ENCODE measurements at regions not wholly inside any gene's neighbourhood (a gene's known extent, or its start where the extent isn't known, plus 50 kb on each side); places are given as distances from the start of the nearest gene placed in this dataset.
A peak's percentile ranks its signal among the peaks of the same experiment; 100 is the strongest.

GRCh38 chr10:92760609-92761008 lies 70.9 kb downstream of the HHEX start:
- Histone ChIP-seq H3K27ac (ENCODE audit: low read depth, low read length) (no peak overlapping the region), H3K9ac (ENCODE audit: low read depth, low read length) (no peak overlapping the region), H3K4me1 (ENCODE audit: control insufficient read depth, insufficient read depth, low read length) (peaks cover 11% of the 10 kb centered on the region)

GRCh38 chr10:92761571-92761970 lies 71.8 kb downstream of the HHEX start:
- H3K27ac ChIP-seq (ENCODE audit: low read depth, low read length): no peak overlapping the region
- no peak overlapping the region for H3K4me3 ChIP-seq (ENCODE audit: low read depth, low read length)
- H3K36me3 ChIP-seq (ENCODE audit: control insufficient read depth, insufficient read depth, low read length): no peaks in the 10 kb centered on the region
- no peak overlapping the region for H3K9ac ChIP-seq (ENCODE audit: low read depth, low read length)
- H3K27me3 ChIP-seq (ENCODE audit: control insufficient read depth, insufficient read depth, low read length): no peaks in the 10 kb centered on the region; the same call in 1 of the 2 replicates
- H3K4me1 ChIP-seq (ENCODE audit: control insufficient read depth, insufficient read depth, low read length): peaks cover 5% of the 10 kb centered on the region
- no peaks in the 10 kb centered on the region for H3K9me3 ChIP-seq (ENCODE audit: control insufficient read depth, insufficient read depth, low read length)

More at GRCh38 chr10:92760609-92761008, 70.9 kb downstream of the HHEX start:
- Histone ChIP-seq H3K9me3 (ENCODE audit: control insufficient read depth, insufficient read depth, low read length) (no peaks in the 10 kb centered on the region), H3K4me3 (ENCODE audit: low read depth, low read length) (no peak overlapping the region), H3K36me3 (ENCODE audit: control insufficient read depth, insufficient read depth, low read length) (no peaks in the 10 kb centered on the region), H3K27me3 (ENCODE audit: control insufficient read depth, insufficient read depth, low read length) (no peaks in the 10 kb centered on the region; the same call in 1 of the 2 replicates)

GRCh38 chr10:92763634-92764155 lies 73.9 kb downstream of the HHEX start:
- Histone ChIP-seq H3K4me1 (ENCODE audit: control insufficient read depth, insufficient read depth, low read length) (no peaks in the 10 kb centered on the region), H3K9me3 (ENCODE audit: control insufficient read depth, insufficient read depth, low read length) (no peaks in the 10 kb centered on the region), H3K27ac (ENCODE audit: low read depth, low read length) (no peak overlapping the region), H3K4me3 (ENCODE audit: low read depth, low read length) (no peak overlapping the region), H3K36me3 (ENCODE audit: control insufficient read depth, insufficient read depth, low read length) (no peaks in the 10 kb centered on the region), H3K9ac (ENCODE audit: low read depth, low read length) (no peak overlapping the region), H3K27me3 (ENCODE audit: control insufficient read depth, insufficient read depth, low read length) (no peaks in the 10 kb centered on the region; the same call in 1 of the 2 replicates)

GRCh38 chr10:92766451-92766850 lies 76.7 kb downstream of the HHEX start:
- Histone ChIP-seq H3K9ac (ENCODE audit: low read depth, low read length) (no peak overlapping the region), H3K27me3 (ENCODE audit: control insufficient read depth, insufficient read depth, low read length) (no peaks in the 10 kb centered on the region; the same call in 1 of the 2 replicates), H3K36me3 (ENCODE audit: control insufficient read depth, insufficient read depth, low read length) (no peaks in the 10 kb centered on the region), H3K4me1 (ENCODE audit: control insufficient read depth, insufficient read depth, low read length) (no peaks in the 10 kb centered on the region), H3K4me3 (ENCODE audit: low read depth, low read length) (no peak overlapping the region), H3K9me3 (ENCODE audit: control insufficient read depth, insufficient read depth, low read length) (no peaks in the 10 kb centered on the region), H3K27ac (ENCODE audit: low read depth, low read length) (no peak overlapping the region)

- H3K4me3 ChIP-seq (ENCODE audit: low read depth, low read length): no peak overlapping the region
- H3K27ac ChIP-seq (ENCODE audit: low read depth, low read length): no peak overlapping the region
Measured at GRCh38 chr10:92768104-92768503, 78.3 kb downstream of the HHEX start.

GRCh38 chr10:92773776-92774175 lies 74.5 kb upstream of the EXOC6 start:
- Histone ChIP-seq H3K4me3 (ENCODE audit: low read depth, low read length) (no peak overlapping the region), H3K4me1 (ENCODE audit: control insufficient read depth, insufficient read depth, low read length) (no peaks in the 10 kb centered on the region), H3K27ac (ENCODE audit: low read depth, low read length) (no peak overlapping the region), H3K9me3 (ENCODE audit: control insufficient read depth, insufficient read depth, low read length) (no peaks in the 10 kb centered on the region), H3K36me3 (ENCODE audit: control insufficient read depth, insufficient read depth, low read length) (no peaks in the 10 kb centered on the region), H3K27me3 (ENCODE audit: control insufficient read depth, insufficient read depth, low read length) (no peaks in the 10 kb centered on the region), H3K9ac (ENCODE audit: low read depth, low read length) (no peak overlapping the region)

More at GRCh38 chr10:92768104-92768503, 78.3 kb downstream of the HHEX start:
- Histone ChIP-seq H3K36me3 (ENCODE audit: control insufficient read depth, insufficient read depth, low read length) (no peaks in the 10 kb centered on the region), H3K27me3 (ENCODE audit: control insufficient read depth, insufficient read depth, low read length) (no peaks in the 10 kb centered on the region; the same call in 1 of the 2 replicates), H3K4me1 (ENCODE audit: control insufficient read depth, insufficient read depth, low read length) (no peaks in the 10 kb centered on the region), H3K9ac (ENCODE audit: low read depth, low read length) (no peak overlapping the region), H3K9me3 (ENCODE audit: control insufficient read depth, insufficient read depth, low read length) (no peaks in the 10 kb centered on the region)

- Histone ChIP-seq H3K4me1 (ENCODE audit: control insufficient read depth, insufficient read depth, low read length) (no peaks in the 10 kb centered on the region), H3K4me3 (ENCODE audit: low read depth, low read length) (no peak overlapping the region), H3K9me3 (ENCODE audit: control insufficient read depth, insufficient read depth, low read length) (no peaks in the 10 kb centered on the region), H3K27me3 (ENCODE audit: control insufficient read depth, insufficient read depth, low read length) (no peaks in the 10 kb centered on the region), H3K27ac (ENCODE audit: low read depth, low read length) (no peak overlapping the region), H3K36me3 (ENCODE audit: control insufficient read depth, insufficient read depth, low read length) (no peaks in the 10 kb centered on the region), H3K9ac (ENCODE audit: low read depth, low read length) (no peak overlapping the region)
Measured at GRCh38 chr10:92778091-92778490, 70.2 kb upstream of the EXOC6 start.

GRCh38 chr10:92785118-92785517 lies 63.2 kb upstream of the EXOC6 start:
- Histone ChIP-seq H3K27ac (ENCODE audit: low read depth, low read length) (no peak overlapping the region), H3K27me3 (ENCODE audit: control insufficient read depth, insufficient read depth, low read length) (no peaks in the 10 kb centered on the region), H3K9ac (ENCODE audit: low read depth, low read length) (no peak overlapping the region), H3K36me3 (ENCODE audit: control insufficient read depth, insufficient read depth, low read length) (no peaks in the 10 kb centered on the region), H3K4me1 (ENCODE audit: control insufficient read depth, insufficient read depth, low read length) (peaks cover 24% of the 10 kb centered on the region), H3K4me3 (ENCODE audit: low read depth, low read length) (no peak overlapping the region), H3K9me3 (ENCODE audit: control insufficient read depth, insufficient read depth, low read length) (no peaks in the 10 kb centered on the region)

- Histone ChIP-seq H3K9ac (ENCODE audit: low read depth, low read length) (no peak overlapping the region), H3K27me3 (ENCODE audit: control insufficient read depth, insufficient read depth, low read length) (no peaks in the 10 kb centered on the region), H3K27ac (ENCODE audit: low read depth, low read length) (peak overlapping the region; percentile 17), H3K36me3 (ENCODE audit: control insufficient read depth, insufficient read depth, low read length) (no peaks in the 10 kb centered on the region), H3K4me3 (ENCODE audit: low read depth, low read length) (no peak overlapping the region), H3K9me3 (ENCODE audit: control insufficient read depth, insufficient read depth, low read length) (no peaks in the 10 kb centered on the region), H3K4me1 (ENCODE audit: control insufficient read depth, insufficient read depth, low read length) (peaks cover 28% of the 10 kb centered on the region)
Measured at GRCh38 chr10:92787557-92788152, 60.7 kb upstream of the EXOC6 start.

- Histone ChIP-seq H3K4me1 (ENCODE audit: control insufficient read depth, insufficient read depth, low read length) (peaks cover 28% of the 10 kb centered on the region), H3K27ac (ENCODE audit: low read depth, low read length) (no peak overlapping the region), H3K27me3 (ENCODE audit: control insufficient read depth, insufficient read depth, low read length) (no peaks in the 10 kb centered on the region), H3K4me3 (ENCODE audit: low read depth, low read length) (no peak overlapping the region), H3K36me3 (ENCODE audit: control insufficient read depth, insufficient read depth, low read length) (no peaks in the 10 kb centered on the region), H3K9me3 (ENCODE audit: control insufficient read depth, insufficient read depth, low read length) (no peaks in the 10 kb centered on the region), H3K9ac (ENCODE audit: low read depth, low read length) (no peak overlapping the region)
Measured at GRCh38 chr10:92789067-92789466, 59.3 kb upstream of the EXOC6 start.

GRCh38 chr10:92789786-92790185 lies 58.5 kb upstream of the EXOC6 start:
- Histone ChIP-seq H3K9ac (ENCODE audit: low read depth, low read length) (no peak overlapping the region), H3K4me3 (ENCODE audit: low read depth, low read length) (no peak overlapping the region), H3K27me3 (ENCODE audit: control insufficient read depth, insufficient read depth, low read length) (no peaks in the 10 kb centered on the region), H3K4me1 (ENCODE audit: control insufficient read depth, insufficient read depth, low read length) (peaks cover 28% of the 10 kb centered on the region), H3K9me3 (ENCODE audit: control insufficient read depth, insufficient read depth, low read length) (no peaks in the 10 kb centered on the region), H3K27ac (ENCODE audit: low read depth, low read length) (peak overlapping the region; percentile 47), H3K36me3 (ENCODE audit: control insufficient read depth, insufficient read depth, low read length) (no peaks in the 10 kb centered on the region)
